H9 (cell line): ENCODE measurements at regions not wholly inside any gene's neighbourhood (a gene's known extent, or its start where the extent isn't known, plus 50 kb on each side); places are given as distances from the start of the nearest gene placed in this dataset.

Experiments
- DNase-seq: peaks from one replicate; pipeline ENCODE4 v3.0.0-alpha.2; 2017
- H2AFZ ChIP-seq: one replicate; pipeline ENCODE4 v1.6.1; 2013; ENCODE audit warnings: mild to moderate bottlenecking, low read length, control low read depth, moderate library complexity
- H2AK5ac ChIP-seq: 2 replicates; pipeline ENCODE4 v1.6.1; 2013; ENCODE audit warnings: low read length, control low read depth, mixed read lengths; ENCODE audit not compliant: insufficient read length
- H2BK120ac ChIP-seq: one replicate; pipeline ENCODE4 v1.6.1; 2013; ENCODE audit warnings: low read depth, mild to moderate bottlenecking, low read length, control low read depth, inconsistent platforms; ENCODE audit not compliant: poor library complexity, severe bottlenecking
- H2BK12ac ChIP-seq: 2 replicates; pipeline ENCODE4 v1.6.1; 2013; ENCODE audit warnings: low read length, control low read depth, mixed read lengths, low read depth; ENCODE audit not compliant: insufficient read length
- H2BK15ac ChIP-seq: 2 replicates; pipeline ENCODE4 v1.6.1; 2013; ENCODE audit warnings: low read depth, low read length, control low read depth
- H2BK20ac ChIP-seq: one replicate; pipeline ENCODE4 v1.6.1; 2013; ENCODE audit warnings: low read depth, mild to moderate bottlenecking, low read length, control low read depth, inconsistent platforms; ENCODE audit not compliant: poor library complexity, severe bottlenecking
- H2BK5ac ChIP-seq: 2 replicates; pipeline ENCODE4 v1.6.1; 2013; ENCODE audit warnings: low read length, control low read depth, mixed read lengths; ENCODE audit not compliant: insufficient read length
- H3K14ac ChIP-seq: 2 replicates; pipeline ENCODE4 v1.6.1; 2013; ENCODE audit warnings: low read length, control low read depth; ENCODE audit not compliant: insufficient read depth
- H3K18ac ChIP-seq: 2 replicates; pipeline ENCODE4 v1.6.1; 2013; ENCODE audit warnings: low read depth, mild to moderate bottlenecking, mixed read lengths, low read length, control low read depth; ENCODE audit not compliant: insufficient read length
- H3K23ac ChIP-seq: 2 replicates; pipeline ENCODE4 v1.6.1; 2013; ENCODE audit warnings: low read length, control low read depth, mixed read lengths, low read depth; ENCODE audit not compliant: insufficient read length
- H3K23me2 ChIP-seq: 2 replicates; pipeline ENCODE4 v1.6.1; 2013; ENCODE audit warnings: low read depth, mild to moderate bottlenecking, mixed read lengths, low read length, control low read depth; ENCODE audit not compliant: insufficient read length, poor library complexity, severe bottlenecking
- H3K27ac ChIP-seq: 2 replicates; pipeline ENCODE4 v1.5.1; 2013; ENCODE audit warnings: low read length, control low read depth, mixed read lengths, low read depth; ENCODE audit not compliant: insufficient read length
- H3K27me3 ChIP-seq: 2 replicates; pipeline ENCODE4 v1.6.1; 2013; ENCODE audit warnings: low read length, control low read depth, inconsistent platforms; ENCODE audit not compliant: insufficient read depth
- H3K4ac ChIP-seq: 2 replicates; pipeline ENCODE4 v1.6.1; 2013; ENCODE audit warnings: low read depth, mild to moderate bottlenecking, control low read depth, inconsistent platforms, low read length, moderate library complexity
- H3K4me1 ChIP-seq: 2 replicates; pipeline ENCODE4 v1.6.1; 2013; ENCODE audit warnings: low read length, control low read depth, inconsistent platforms; ENCODE audit not compliant: insufficient read depth
- H3K4me2 ChIP-seq: 2 replicates; pipeline ENCODE4 v1.6.1; 2013; ENCODE audit warnings: low read length, control low read depth, mixed read lengths; ENCODE audit not compliant: insufficient read length, insufficient read depth
- H3K56ac ChIP-seq: 2 replicates; pipeline ENCODE4 v1.6.1; 2013; ENCODE audit warnings: low read depth, mild to moderate bottlenecking, mixed read lengths, low read length, control low read depth; ENCODE audit not compliant: insufficient read length
- H3K79me1 ChIP-seq: 2 replicates; pipeline ENCODE4 v1.6.1; 2013; ENCODE audit warnings: low read depth, mild to moderate bottlenecking, moderate library complexity, low read length, control low read depth, inconsistent platforms; ENCODE audit not compliant: insufficient read depth, poor library complexity, severe bottlenecking
- H3K79me2 ChIP-seq: 2 replicates; pipeline ENCODE4 v1.6.1; 2013; ENCODE audit warnings: low read length, control low read depth, inconsistent platforms; ENCODE audit not compliant: insufficient read depth
- H3K9ac ChIP-seq: 2 replicates; pipeline ENCODE4 v1.6.1; 2013; ENCODE audit warnings: low read length, control low read depth, mixed read lengths; ENCODE audit not compliant: insufficient read length; ENCODE audit errors: extremely low read depth
- H3K9me3 ChIP-seq: one replicate; pipeline ENCODE4 v1.6.1; 2013; ENCODE audit warnings: low read depth, low read length, inconsistent platforms; ENCODE audit not compliant: control insufficient read depth
- H3T11ph ChIP-seq: one replicate; pipeline ENCODE4 v1.6.1; 2013; ENCODE audit warnings: mild to moderate bottlenecking, low read length, control low read depth, inconsistent platforms
- H4K20me1 ChIP-seq: one replicate; pipeline ENCODE4 v1.6.1; 2013; ENCODE audit not compliant: control insufficient read depth, insufficient read length, insufficient read depth
- H4K5ac ChIP-seq: 2 replicates; pipeline ENCODE4 v1.6.1; 2013; ENCODE audit warnings: low read depth, mild to moderate bottlenecking, mixed read lengths, low read length, control low read depth; ENCODE audit not compliant: insufficient read length
- H4K8ac ChIP-seq: replicated peaks from 2 replicates; pipeline ENCODE4 v1.6.1; 2013; ENCODE audit warnings: low read length, control low read depth, mixed read lengths, low read depth; ENCODE audit not compliant: insufficient read length
- H4K91ac ChIP-seq: 2 replicates; pipeline ENCODE4 v1.6.1; 2013; ENCODE audit warnings: low read depth, mild to moderate bottlenecking, moderate library complexity, mixed read lengths, low read length, control low read depth; ENCODE audit not compliant: insufficient read length
- H3K27ac Mint-ChIP-seq, 3 experiments: 2 replicates in 2 of 3; 3 replicates in 1 of 3; pipeline ENCODE4 v1.8.0; 2020 to 2021; ENCODE audit warnings: mixed read lengths in 3 of 3, mild to moderate bottlenecking in 1 of 3, moderate library complexity in 1 of 3
- H3K27me3 Mint-ChIP-seq: 2 replicates; pipeline ENCODE4 v1.8.0; 2021; ENCODE audit warnings: low read depth, mild to moderate bottlenecking, moderate library complexity, mixed read lengths
- H3K36me3 Mint-ChIP-seq, 3 experiments: 2 replicates in 2 of 3; 3 replicates in 1 of 3; pipeline ENCODE4 v1.8.0; 2020 to 2021; ENCODE audit warnings: low read depth in 3 of 3, mixed read lengths in 3 of 3; ENCODE audit not compliant: insufficient read depth in 1 of 3
- H3K4me1 Mint-ChIP-seq, 2 experiments: 2 replicates each; pipeline ENCODE4 v1.8.0; 2020; ENCODE audit warnings: mixed read lengths in 2 of 2
- H3K4me3 Mint-ChIP-seq, 2 experiments: 2 replicates in 1 of 2; 3 replicates in 1 of 2; pipeline ENCODE4 v1.8.0; 2020 to 2021; ENCODE audit warnings: mild to moderate bottlenecking in 2 of 2, mixed read lengths in 2 of 2, moderate library complexity in 1 of 2
- H3K9me3 Mint-ChIP-seq, 2 experiments: 2 replicates in 1 of 2; 3 replicates in 1 of 2; pipeline ENCODE4 v1.8.0; 2020; ENCODE audit warnings: mild to moderate bottlenecking in 2 of 2, mixed read lengths in 2 of 2, moderate library complexity in 1 of 2
- CTCF ChIP-seq: fragments of 200-600 bp; sonication (generic); conservative IDR thresholded peaks from 3 replicates; pipeline ENCODE4 v1.8.0; 2021; ENCODE audit warnings: antibody characterized with exemption, mild to moderate bottlenecking
- WGBS: extraction: QIAGEN DNeasy Blood & Tissue Kit; methylation state at CpG from one replicate; pipeline ENCODE4 v1.1.7; 2013; ENCODE audit warnings: missing lambda C conversion rate, low lambda C conversion rate, mixed read lengths; ENCODE audit not compliant: insufficient read length; ENCODE audit errors: extremely low coverage; 5-methylcytosine and 5-hydroxymethylcytosine counted together

- no peaks in the 10 kb centered on the region for H3K79me1 ChIP-seq
- H2BK12ac ChIP-seq, result no peak overlapping the region
- no peak overlapping the region for H2BK120ac ChIP-seq
- H3K4ac ChIP-seq, result no peak overlapping the region
- Mint-ChIP-seq H3K27ac (no peak overlapping the region), H3K36me3 (no peaks in the 10 kb centered on the region; a peak in 1 of 7 replicates), H3K9me3 (peaks cover 3% of the 10 kb centered on the region in 2 experiments; a peak in 2 of 5 replicates), H3K4me1 (peaks cover 26 to 31% of the 10 kb centered on the region in 2 experiments), H3K4me3 (no peak overlapping the region), H3K27me3 (no peaks in the 10 kb centered on the region)
- no peaks in the 10 kb centered on the region for H3K9me3 ChIP-seq
- no peak overlapping the region for H2BK20ac ChIP-seq
- H3K79me2 ChIP-seq, result no peaks in the 10 kb centered on the region
- DNase-seq, result no peak
- H3T11ph ChIP-seq, result no peak overlapping the region
- H3K9ac ChIP-seq, result no peak overlapping the region
- no peak overlapping the region for H4K5ac ChIP-seq
- TF ChIP-seq CTCF, result no peak
- peaks cover 2% of the 10 kb centered on the region; the same call in 1 of the 2 replicates for H3K4me1 ChIP-seq
- H3K27ac ChIP-seq, result no peak overlapping the region
- no peak overlapping the region for H2AFZ ChIP-seq
- H2AK5ac ChIP-seq, result no peak overlapping the region
- no peak overlapping the region for H4K8ac ChIP-seq
- H3K4me2 ChIP-seq, result no peak overlapping the region
- H3K56ac ChIP-seq, result no peak overlapping the region
- H2BK15ac ChIP-seq, result no peak overlapping the region
- H4K91ac ChIP-seq, result no peak overlapping the region
- no peak overlapping the region for H2BK5ac ChIP-seq
- H3K14ac ChIP-seq, result no peak overlapping the region
- H3K23me2 ChIP-seq, result no peaks in the 10 kb centered on the region
- H4K20me1 ChIP-seq, result no peaks in the 10 kb centered on the region
- H3K27me3 ChIP-seq, result no peaks in the 10 kb centered on the region
- H3K18ac ChIP-seq, result no peak overlapping the region
- no peak overlapping the region for H3K23ac ChIP-seq
- no CpG with 5 or more reads among the region's 6 CpGs for WGBS
Measured at GRCh38 chr5:158308429-158309025, 449.6 kb upstream of the CLINT1 start.
